ENCODE measurements at regions not wholly inside any gene's neighbourhood (a gene's known extent, or its start where the extent isn't known, plus 50 kb on each side); places are given as distances from the start of the nearest gene placed in this dataset.

- H4K20me1 ChIP-seq (ENCODE audit: control insufficient read depth, insufficient read depth, low read length, poor library complexity, severe bottlenecking) = no peaks in the 10 kb centered on the region
- no peaks in the 10 kb centered on the region for H3K27me3 ChIP-seq (replicated peaks in 1 of 4; ENCODE audit: control extremely low read depth in 1 of 4, control insufficient read depth in 3 of 4, insufficient read depth in 4 of 4, low read length in 3 of 4)
- TF ChIP-seq CTCF (IDR thresholded peaks at IDR 0.05) (no peak), EZH2 (IDR thresholded peaks at IDR 0.05; ENCODE audit: borderline replicate concordance, insufficient read depth, low read depth, low read length, poor library complexity, severe bottlenecking) (no peak)
- no peak for ATAC-seq (ENCODE audit: low read depth)
- no peak for DNase-seq
- intact Hi-C loops (cut with micrococcal nuclease) = no loop called here
- H3K27me3 Mint-ChIP-seq = peaks cover 20% of the 10 kb centered on the region
- no peaks in the 10 kb centered on the region for H3K9me3 ChIP-seq (ENCODE audit: control extremely low read depth in 1 of 3, control insufficient read depth in 2 of 3, insufficient read depth in 1 of 3, low read length in 2 of 3)
- no peaks in the 10 kb centered on the region for H3K36me3 ChIP-seq (replicated peaks in 1 of 2; ENCODE audit: control extremely low read depth in 1 of 2, control insufficient read depth in 1 of 2, extremely low read depth in 1 of 2, insufficient read depth in 2 of 2, low read length in 1 of 2)
- ChIA-PET CTCF (no interaction called here), POLR2A (no interaction called here)
- H3K4me2 ChIP-seq (replicated peaks; ENCODE audit: low read depth, low read length, poor library complexity, severe bottlenecking) = no peak overlapping the region
- H3K27ac ChIP-seq (ENCODE audit: low read length in 2 of 2) = no peak overlapping the region
- no peak overlapping the region for H2AFZ ChIP-seq (ENCODE audit: insufficient read depth, low read depth, low read length, poor library complexity, severe bottlenecking)
- peaks cover 3% of the 10 kb centered on the region for H3K4me1 Mint-ChIP-seq
- H3K9me3 Mint-ChIP-seq (ENCODE audit: insufficient read depth) = peaks cover 1% of the 10 kb centered on the region
- no peak overlapping the region for H3K4me3 Mint-ChIP-seq
- H3K79me2 ChIP-seq (ENCODE audit: control insufficient read depth, insufficient read depth, low read length) = no peaks in the 10 kb centered on the region
- WGBS (ENCODE audit: insufficient coverage) = 71% methylated on average over 1 of the region's 2 CpGs
- no peak overlapping the region for H3K4me3 ChIP-seq (ENCODE audit: control extremely low read depth in 1 of 5, extremely low read depth in 1 of 5, insufficient read depth in 1 of 5, low read depth in 2 of 5, low read length in 4 of 5)
- H3K27ac Mint-ChIP-seq = no peak overlapping the region
- no peak overlapping the region for H3K9ac ChIP-seq (ENCODE audit: low read length)
- H3K4me1 ChIP-seq (ENCODE audit: control insufficient read depth in 2 of 2, insufficient read depth in 2 of 2, low read length in 2 of 2) = peaks cover 5 to 7% of the 10 kb centered on the region in 2 donors
These were observed 202.1 kb upstream of the CNR1 start for GRCh38 chr6:88368071-88368787.

GRCh38 chr6:88367248-88367647 is 201.1 kb upstream of the CNR1 start:
- TF ChIP-seq EZH2 (IDR thresholded peaks at IDR 0.05; ENCODE audit: borderline replicate concordance, insufficient read depth, low read depth, low read length, poor library complexity, severe bottlenecking) (no peak), CTCF (IDR thresholded peaks at IDR 0.05) (no peak)
- Histone ChIP-seq H3K36me3 (replicated peaks in 1 of 2; ENCODE audit: control extremely low read depth in 1 of 2, control insufficient read depth in 1 of 2, extremely low read depth in 1 of 2, insufficient read depth in 2 of 2, low read length in 1 of 2) (no peaks in the 10 kb centered on the region), H3K27me3 (replicated peaks in 1 of 4; ENCODE audit: control extremely low read depth in 1 of 4, control insufficient read depth in 3 of 4, insufficient read depth in 4 of 4, low read length in 3 of 4) (no peaks in the 10 kb centered on the region), H3K79me2 (ENCODE audit: control insufficient read depth, insufficient read depth, low read length) (no peaks in the 10 kb centered on the region), H2AFZ (ENCODE audit: insufficient read depth, low read depth, low read length, poor library complexity, severe bottlenecking) (no peak overlapping the region), H3K9me3 (ENCODE audit: control extremely low read depth in 1 of 3, control insufficient read depth in 2 of 3, insufficient read depth in 1 of 3, low read length in 2 of 3) (no peaks in the 10 kb centered on the region), H3K9ac (ENCODE audit: low read length) (no peak overlapping the region), H4K20me1 (ENCODE audit: control insufficient read depth, insufficient read depth, low read length, poor library complexity, severe bottlenecking) (no peaks in the 10 kb centered on the region), H3K27ac (ENCODE audit: low read length in 2 of 2) (no peak overlapping the region), H3K4me2 (replicated peaks; ENCODE audit: low read depth, low read length, poor library complexity, severe bottlenecking) (no peak overlapping the region), H3K4me1 (ENCODE audit: control insufficient read depth in 2 of 2, insufficient read depth in 2 of 2, low read length in 2 of 2) (peaks cover 5 to 7% of the 10 kb centered on the region in 2 donors), H3K4me3 (ENCODE audit: control extremely low read depth in 1 of 5, extremely low read depth in 1 of 5, insufficient read depth in 1 of 5, low read depth in 2 of 5, low read length in 4 of 5) (no peak overlapping the region)
- H3K27ac Mint-ChIP-seq = no peak overlapping the region
- POLR2A ChIA-PET = no interaction called here
- WGBS (ENCODE audit: insufficient coverage) = 0% methylated on average over 1 of the region's 1 CpG
- CTCF ChIA-PET = no interaction called here
- no peak overlapping the region for H3K4me3 Mint-ChIP-seq
- H3K9me3 Mint-ChIP-seq (ENCODE audit: insufficient read depth) = peaks cover 1% of the 10 kb centered on the region
- intact Hi-C loops (cut with micrococcal nuclease) = no loop called here
- ATAC-seq (ENCODE audit: low read depth) (no peak), DNase-seq (no peak)
- peaks cover 18% of the 10 kb centered on the region for H3K27me3 Mint-ChIP-seq
- peaks cover 3% of the 10 kb centered on the region for H3K4me1 Mint-ChIP-seq

All from B cell (primary cell).